Glutamatergic neuron (in vitro differentiated cells): ENCODE measurements at regions not wholly inside any gene's neighbourhood (a gene's known extent, or its start where the extent isn't known, plus 50 kb on each side); places are given as distances from the start of the nearest gene placed in this dataset.

Experiments used
- DNase-seq: peaks from one replicate; pipeline ENCODE4 v3.0.0; 2022
- H3K27ac Mint-ChIP-seq: one replicate; pipeline ENCODE4 v1.8.0; 2020; ENCODE audit warnings: mild to moderate bottlenecking, mixed read lengths, inconsistent platforms; ENCODE audit not compliant: unreplicated experiment
- H3K27me3 Mint-ChIP-seq: one replicate; pipeline ENCODE4 v1.8.0; 2020; ENCODE audit warnings: mild to moderate bottlenecking, moderate library complexity, mixed read lengths, inconsistent platforms; ENCODE audit not compliant: unreplicated experiment
- H3K36me3 Mint-ChIP-seq: one replicate; pipeline ENCODE4 v1.8.0; 2020; ENCODE audit warnings: mild to moderate bottlenecking, mixed read lengths, inconsistent platforms; ENCODE audit not compliant: unreplicated experiment
- H3K4me1 Mint-ChIP-seq: one replicate; pipeline ENCODE4 v1.8.0; 2020; ENCODE audit warnings: mild to moderate bottlenecking, low read depth, mixed read lengths, inconsistent platforms; ENCODE audit not compliant: unreplicated experiment
- H3K4me3 Mint-ChIP-seq: one replicate; pipeline ENCODE4 v1.8.0; 2020; ENCODE audit warnings: mild to moderate bottlenecking, mixed read lengths, inconsistent platforms; ENCODE audit not compliant: unreplicated experiment
- H3K9me3 Mint-ChIP-seq: one replicate; pipeline ENCODE4 v1.8.0; 2020; ENCODE audit warnings: mild to moderate bottlenecking, moderate library complexity, mixed read lengths, inconsistent platforms; ENCODE audit not compliant: unreplicated experiment
- CTCF ChIP-seq: fragments of 200-600 bp; sonication (generic); IDR thresholded peaks from one replicate; pipeline ENCODE4 v1.5.0; 2021; ENCODE audit not compliant: partially characterized antibody, unreplicated experiment

- no peak for TF ChIP-seq CTCF
- H3K9me3 Mint-ChIP-seq, result peaks cover 6% of the 10 kb centered on the region
- H3K4me1 Mint-ChIP-seq, result peaks cover 9% of the 10 kb centered on the region
- peaks cover 12% of the 10 kb centered on the region for H3K36me3 Mint-ChIP-seq
- no peaks in the 10 kb centered on the region for H3K27me3 Mint-ChIP-seq
- no peak overlapping the region for H3K27ac Mint-ChIP-seq
- DNase-seq, result no peak
- no peak overlapping the region for H3K4me3 Mint-ChIP-seq
These were observed 736.4 kb upstream of the MARCKS start for GRCh38 chr6:113120582-113121285.

- Mint-ChIP-seq H3K27ac (no peak overlapping the region), H3K4me1 (peaks cover 9% of the 10 kb centered on the region), H3K27me3 (no peaks in the 10 kb centered on the region), H3K4me3 (no peak overlapping the region), H3K36me3 (peaks cover 12% of the 10 kb centered on the region), H3K9me3 (peaks cover 6% of the 10 kb centered on the region)
- DNase-seq, result no peak
- no peak for TF ChIP-seq CTCF
These were observed 735.6 kb upstream of the MARCKS start for GRCh38 chr6:113121571-113121970.

GRCh38 chr6:113122060-113122459, 735.1 kb upstream of the MARCKS start:
- H3K4me1 Mint-ChIP-seq, result peaks cover 9% of the 10 kb centered on the region
- no peak overlapping the region for H3K4me3 Mint-ChIP-seq
- H3K9me3 Mint-ChIP-seq, result peaks cover 6% of the 10 kb centered on the region
- TF ChIP-seq CTCF, result no peak
- no peak for DNase-seq
- no peak overlapping the region for H3K27ac Mint-ChIP-seq
- peaks cover 9% of the 10 kb centered on the region for H3K36me3 Mint-ChIP-seq
- no peaks in the 10 kb centered on the region for H3K27me3 Mint-ChIP-seq

- no peak overlapping the region for H3K4me3 Mint-ChIP-seq
- no peaks in the 10 kb centered on the region for H3K27me3 Mint-ChIP-seq
- H3K36me3 Mint-ChIP-seq, result no peaks in the 10 kb centered on the region
- TF ChIP-seq CTCF, result no peak
- H3K9me3 Mint-ChIP-seq, result peaks cover 2% of the 10 kb centered on the region
- DNase-seq, result no peak
- H3K4me1 Mint-ChIP-seq, result peaks cover 8% of the 10 kb centered on the region
- H3K27ac Mint-ChIP-seq, result no peak overlapping the region
These were observed 731.5 kb upstream of the MARCKS start for GRCh38 chr6:113125626-113126025.

GRCh38 chr6:113127786-113128419, 729.2 kb upstream of the MARCKS start:
- H3K27ac Mint-ChIP-seq, result no peak overlapping the region
- no peak overlapping the region for H3K4me3 Mint-ChIP-seq
- H3K4me1 Mint-ChIP-seq, result peaks cover 3% of the 10 kb centered on the region
- no peaks in the 10 kb centered on the region for H3K36me3 Mint-ChIP-seq
- TF ChIP-seq CTCF, result no peak
- DNase-seq, result no peak
- no peaks in the 10 kb centered on the region for H3K27me3 Mint-ChIP-seq
- peaks cover 2% of the 10 kb centered on the region for H3K9me3 Mint-ChIP-seq
